ENCODE measurements at regions not wholly inside any gene's neighbourhood (a gene's known extent, or its start where the extent isn't known, plus 50 kb on each side); places are given as distances from the start of the nearest gene placed in this dataset.

- Mint-ChIP-seq H3K9me3 (no peaks in the 10 kb centered on the region), H3K27ac (no peak overlapping the region), H3K4me1 (ENCODE audit: low read depth) (no peaks in the 10 kb centered on the region), H3K36me3 (no peaks in the 10 kb centered on the region), H3K4me3 (no peak overlapping the region), H3K27me3 (no peaks in the 10 kb centered on the region)
- peak; percentile 20 for DNase-seq
- ChIA-PET CTCF (no interaction called here), POLR2A (no interaction called here)
- intact Hi-C loops (cut with micrococcal nuclease): no loop called here
Measured at GRCh38 chr6:140441256-140441655, 1066.8 kb upstream of the CITED2 start.

GRCh38 chr6:140440223-140440835 is 1065.9 kb upstream of the CITED2 start:
- Mint-ChIP-seq H3K36me3 (no peaks in the 10 kb centered on the region), H3K27me3 (no peaks in the 10 kb centered on the region), H3K4me1 (ENCODE audit: low read depth) (no peaks in the 10 kb centered on the region), H3K9me3 (no peaks in the 10 kb centered on the region), H3K27ac (no peak overlapping the region), H3K4me3 (no peak overlapping the region)
- ChIA-PET POLR2A (no interaction called here), CTCF (no interaction called here)
- DNase-seq: no peak
- intact Hi-C loops (cut with micrococcal nuclease): no loop called here

DNA sequence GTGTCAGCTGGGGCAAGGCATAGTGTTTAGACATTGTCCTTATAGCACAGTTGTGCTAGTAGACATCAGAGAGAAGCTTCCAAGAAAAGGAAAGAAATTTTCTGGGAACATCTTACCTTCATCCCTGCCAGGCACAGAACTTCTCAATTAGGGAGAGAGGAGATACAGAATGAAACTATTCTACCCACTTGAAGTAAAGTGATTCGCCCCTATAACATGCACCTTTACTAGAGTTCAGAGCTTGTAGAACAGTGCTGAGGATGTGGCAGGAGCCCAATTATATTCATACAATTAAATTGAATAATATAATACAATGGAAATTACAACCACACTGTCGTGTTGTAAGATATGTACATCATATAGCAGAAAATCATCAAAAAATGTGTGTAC is 1063.9 kb upstream of the CITED2 start:
- Mint-ChIP-seq H3K4me3 (no peak overlapping the region), H3K27ac (no peak overlapping the region), H3K27me3 (peaks cover 4% of the 10 kb centered on the region), H3K36me3 (no peaks in the 10 kb centered on the region), H3K9me3 (no peaks in the 10 kb centered on the region), H3K4me1 (ENCODE audit: low read depth) (no peaks in the 10 kb centered on the region)
- CTCF ChIA-PET: no interaction called here
- intact Hi-C loops (cut with micrococcal nuclease): no loop called here
- POLR2A ChIA-PET: no interaction called here
- DNase-seq: no peak

GRCh38 chr6:140437619-140438345 is 1063.3 kb upstream of the CITED2 start:
- POLR2A ChIA-PET: no interaction called here
- H3K4me3 Mint-ChIP-seq: no peak overlapping the region

DNA sequence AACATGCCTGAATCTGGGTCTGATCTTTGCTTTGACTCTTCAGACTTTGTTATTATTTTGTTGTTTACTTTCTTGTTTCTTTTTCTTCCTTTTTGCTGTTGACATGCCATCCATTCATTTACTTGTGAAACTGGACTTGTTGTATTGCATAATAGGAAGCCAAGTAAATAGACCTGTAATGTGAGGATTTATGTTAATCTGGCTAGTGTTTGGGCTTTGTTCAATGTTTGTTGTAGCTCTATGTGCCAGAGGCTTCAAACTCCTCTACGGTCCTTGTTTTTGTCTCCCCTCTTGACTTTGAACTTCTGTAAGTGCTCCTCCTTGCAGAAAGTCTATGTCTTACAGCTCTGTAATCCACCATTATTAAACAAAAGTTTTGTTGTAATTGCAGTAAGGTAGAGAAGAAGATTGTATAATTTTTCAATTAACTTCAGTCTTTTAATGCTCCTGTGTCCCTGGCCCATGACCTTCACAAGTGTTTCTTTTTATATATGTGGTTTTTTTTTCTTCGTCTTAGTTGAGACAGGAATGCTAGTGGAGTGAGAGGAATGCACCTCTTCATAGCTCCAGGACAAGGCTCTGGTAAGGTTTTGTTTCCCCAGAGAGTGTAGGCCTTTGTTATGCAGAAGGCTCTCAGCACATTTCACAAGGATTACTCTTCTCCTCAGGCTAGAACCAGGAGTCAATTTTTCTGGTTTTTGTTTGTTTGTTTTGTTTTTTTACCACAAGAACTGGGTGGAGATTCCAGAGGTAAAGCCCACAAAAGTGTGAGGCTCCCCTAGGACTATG is 1061.8 kb upstream of the CITED2 start:
- Mint-ChIP-seq H3K4me1 (ENCODE audit: low read depth) (no peaks in the 10 kb centered on the region), H3K27me3 (peaks cover 4% of the 10 kb centered on the region), H3K9me3 (no peaks in the 10 kb centered on the region), H3K4me3 (no peak overlapping the region), H3K27ac (no peak overlapping the region), H3K36me3 (no peaks in the 10 kb centered on the region)
- CTCF ChIA-PET: no interaction called here
- intact Hi-C loops (cut with micrococcal nuclease): no loop called here
- DNase-seq: no peak
- POLR2A ChIA-PET: no interaction called here

More at GRCh38 chr6:140437619-140438345, 1063.3 kb upstream of the CITED2 start:
- no peak overlapping the region for H3K27ac Mint-ChIP-seq
- H3K4me1 Mint-ChIP-seq (ENCODE audit: low read depth): no peaks in the 10 kb centered on the region
- intact Hi-C loops (cut with micrococcal nuclease): no loop called here
- H3K27me3 Mint-ChIP-seq: peaks cover 4% of the 10 kb centered on the region
- no peaks in the 10 kb centered on the region for H3K9me3 Mint-ChIP-seq
- CTCF ChIA-PET: no interaction called here
- H3K36me3 Mint-ChIP-seq: no peaks in the 10 kb centered on the region
- no peak for DNase-seq

- ChIA-PET POLR2A (no interaction called here), CTCF (no interaction called here)
- H3K9me3 Mint-ChIP-seq: no peaks in the 10 kb centered on the region
- intact Hi-C loops (cut with micrococcal nuclease): no loop called here
- no peak overlapping the region for H3K27ac Mint-ChIP-seq
- H3K4me3 Mint-ChIP-seq: no peak overlapping the region
- no peaks in the 10 kb centered on the region for H3K4me1 Mint-ChIP-seq (ENCODE audit: low read depth)
- H3K36me3 Mint-ChIP-seq: no peaks in the 10 kb centered on the region
- no peak for DNase-seq
- peaks cover 4% of the 10 kb centered on the region for H3K27me3 Mint-ChIP-seq
Measured at GRCh38 chr6:140434761-140435160, 1060.3 kb upstream of the CITED2 start.

DNA sequence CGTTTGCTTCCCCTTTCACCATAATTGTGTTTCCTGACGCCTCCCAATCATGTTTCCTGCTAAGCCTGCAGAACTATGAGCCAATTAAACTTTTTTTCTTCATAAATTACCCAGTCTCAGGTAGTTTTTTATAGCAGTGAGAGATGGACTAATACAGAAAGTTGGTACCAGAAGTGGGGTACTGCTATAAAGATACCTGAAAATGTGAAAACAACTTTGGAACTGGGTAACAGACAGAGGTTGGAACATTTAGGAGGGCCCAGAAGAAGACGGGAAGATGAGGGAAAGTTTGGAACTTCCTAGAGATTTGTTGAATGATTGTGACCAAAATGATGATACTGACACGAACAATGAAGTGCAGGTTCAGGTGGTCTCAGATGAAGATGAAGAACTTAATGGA is 1058.6 kb upstream of the CITED2 start:
- peaks cover 4% of the 10 kb centered on the region for H3K27me3 Mint-ChIP-seq
- POLR2A ChIA-PET: no interaction called here

DNA sequence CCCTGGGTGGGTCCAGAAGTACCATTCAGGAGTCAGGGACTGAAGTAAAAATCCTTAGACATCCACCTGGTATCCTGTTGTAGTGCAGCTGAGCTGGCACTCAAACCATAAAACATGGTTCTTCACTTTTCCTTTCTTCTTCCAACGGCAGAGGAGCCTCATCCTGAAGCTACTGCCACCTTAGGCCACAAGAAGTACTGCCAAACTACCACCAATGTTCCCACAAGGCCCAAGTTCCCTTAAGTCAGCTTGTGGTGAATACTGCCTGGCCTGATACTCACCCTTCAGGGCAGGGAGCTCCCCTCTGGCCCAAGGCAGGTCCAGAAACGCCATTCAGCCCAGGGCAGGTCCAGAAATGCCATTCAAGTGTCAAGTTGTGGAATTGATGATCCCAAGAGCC is 1053.4 kb upstream of the CITED2 start:
- CTCF ChIA-PET: no interaction called here
- H3K27me3 Mint-ChIP-seq: no peaks in the 10 kb centered on the region
- no peaks in the 10 kb centered on the region for H3K4me1 Mint-ChIP-seq (ENCODE audit: low read depth)
- no peaks in the 10 kb centered on the region for H3K9me3 Mint-ChIP-seq
- POLR2A ChIA-PET: no interaction called here
- no peaks in the 10 kb centered on the region for H3K36me3 Mint-ChIP-seq
- no peak for DNase-seq
- H3K27ac Mint-ChIP-seq: no peak overlapping the region
- intact Hi-C loops (cut with micrococcal nuclease): no loop called here
- H3K4me3 Mint-ChIP-seq: no peak overlapping the region

More for the DNA sequence above, 1058.6 kb upstream of the CITED2 start:
- Mint-ChIP-seq H3K4me1 (ENCODE audit: low read depth) (no peaks in the 10 kb centered on the region), H3K36me3 (no peaks in the 10 kb centered on the region), H3K9me3 (no peaks in the 10 kb centered on the region), H3K4me3 (no peak overlapping the region), H3K27ac (no peak overlapping the region)
- intact Hi-C loops (cut with micrococcal nuclease): no loop called here
- no peak for DNase-seq
- CTCF ChIA-PET: no interaction called here

GRCh38 chr6:140414966-140415620 is 1040.6 kb upstream of the CITED2 start:
- Mint-ChIP-seq H3K4me1 (ENCODE audit: low read depth) (no peaks in the 10 kb centered on the region), H3K4me3 (no peak overlapping the region), H3K27me3 (no peaks in the 10 kb centered on the region), H3K9me3 (peaks cover 10% of the 10 kb centered on the region), H3K27ac (no peak overlapping the region), H3K36me3 (no peaks in the 10 kb centered on the region)
- CTCF ChIA-PET: no interaction called here
- no peak for DNase-seq
- POLR2A ChIA-PET: no interaction called here
- intact Hi-C loops (cut with micrococcal nuclease): no loop called here

- DNase-seq: no peak
- intact Hi-C loops (cut with micrococcal nuclease): no loop called here
- Mint-ChIP-seq H3K4me3 (no peak overlapping the region), H3K27me3 (peaks cover 2% of the 10 kb centered on the region), H3K9me3 (no peaks in the 10 kb centered on the region), H3K4me1 (ENCODE audit: low read depth) (no peaks in the 10 kb centered on the region), H3K36me3 (no peaks in the 10 kb centered on the region), H3K27ac (no peak overlapping the region)
- POLR2A ChIA-PET: no interaction called here
- CTCF ChIA-PET: no interaction called here
Measured at GRCh38 chr6:140403020-140403419, 1028.6 kb upstream of the CITED2 start.

- ChIA-PET POLR2A (no interaction called here), CTCF (no interaction called here)
- H3K27me3 Mint-ChIP-seq: peaks cover 2% of the 10 kb centered on the region
- H3K36me3 Mint-ChIP-seq: no peaks in the 10 kb centered on the region
- H3K9me3 Mint-ChIP-seq: no peaks in the 10 kb centered on the region
- H3K4me1 Mint-ChIP-seq (ENCODE audit: low read depth): no peaks in the 10 kb centered on the region
- DNase-seq: no peak
- no peak overlapping the region for H3K4me3 Mint-ChIP-seq
- no peak overlapping the region for H3K27ac Mint-ChIP-seq
- intact Hi-C loops (cut with micrococcal nuclease): no loop called here
Measured at GRCh38 chr6:140401761-140402160, 1027.3 kb upstream of the CITED2 start.

DNA sequence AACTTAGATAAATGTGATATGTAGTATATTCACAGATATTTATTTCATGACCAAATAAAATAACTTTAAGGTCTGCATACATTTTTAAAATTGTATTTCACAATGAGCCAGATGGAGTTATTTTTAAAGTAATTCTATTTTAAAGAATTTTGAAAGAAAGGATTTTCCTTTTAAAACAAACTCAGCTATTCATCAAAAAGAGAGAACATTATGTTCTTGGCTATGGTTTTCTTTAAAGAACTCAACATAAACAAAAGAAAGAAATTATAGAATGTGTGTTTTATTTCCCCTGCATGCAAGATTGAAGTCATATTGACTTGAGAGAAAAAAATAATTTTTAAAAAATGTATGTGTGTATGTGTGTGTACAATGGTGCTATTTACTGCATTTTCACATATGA is 1023.6 kb upstream of the CITED2 start:
- Mint-ChIP-seq H3K27me3 (peaks cover 2% of the 10 kb centered on the region), H3K4me1 (ENCODE audit: low read depth) (no peaks in the 10 kb centered on the region), H3K36me3 (no peaks in the 10 kb centered on the region), H3K4me3 (no peak overlapping the region), H3K9me3 (no peaks in the 10 kb centered on the region), H3K27ac (no peak overlapping the region)
- CTCF ChIA-PET: no interaction called here
- no peak for DNase-seq
- intact Hi-C loops (cut with micrococcal nuclease): no loop called here
- POLR2A ChIA-PET: no interaction called here
